ENCODE measurements at regions not wholly inside any gene's neighbourhood (a gene's known extent, or its start where the extent isn't known, plus 50 kb on each side); places are given as distances from the start of the nearest gene placed in this dataset.
"Not testable (repeated sequence)": the region's sequence is repeated elsewhere in the genome, so short reads cannot be mapped to it uniquely, and the experiment has no call there.

DNA sequence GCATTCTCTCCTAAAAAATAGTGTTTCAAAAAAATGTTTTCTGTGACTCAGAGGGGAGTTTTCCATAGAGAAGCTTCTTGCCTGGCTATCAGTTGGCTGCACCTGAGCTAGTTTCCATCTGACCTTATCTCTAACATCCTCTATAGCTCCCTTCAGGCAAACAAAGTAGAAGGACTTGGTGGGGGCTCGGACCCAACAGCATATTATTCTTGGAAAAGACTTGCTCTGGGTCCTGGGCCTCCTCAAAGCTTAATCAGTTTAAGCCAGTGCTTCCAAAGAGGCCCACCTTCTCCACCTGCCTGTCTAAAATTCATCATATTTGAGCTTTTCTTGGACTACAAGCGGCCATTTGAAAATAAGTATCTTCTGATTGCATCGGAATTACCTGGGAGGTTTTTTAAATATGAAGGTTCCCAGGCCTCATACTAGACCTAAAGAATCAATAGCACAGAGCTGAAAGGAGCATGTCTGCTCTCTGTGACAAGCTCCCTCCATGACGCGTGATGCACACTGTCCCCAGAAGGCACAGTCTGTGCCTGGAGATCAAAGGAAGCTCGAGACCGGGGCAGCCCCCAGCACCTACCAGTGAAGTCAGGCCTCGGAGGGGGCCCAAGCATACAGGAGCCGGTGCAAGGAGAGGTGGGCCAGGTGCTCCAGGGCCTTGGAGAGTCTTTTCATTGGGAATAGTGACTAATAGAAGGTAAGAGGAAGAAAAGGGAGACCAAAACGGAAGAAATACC lies 80.6 kb upstream of the HIVEP1 start:
- H3K4me1 Mint-ChIP-seq (ENCODE audit: unreplicated experiment): no peaks in the 10 kb centered on the region
- no peaks in the 10 kb centered on the region for H3K27me3 Mint-ChIP-seq (ENCODE audit: unreplicated experiment)
- no peak for DNase-seq (ENCODE audit: extremely low spot score, unreplicated experiment)
- H3K9me3 Mint-ChIP-seq (ENCODE audit: unreplicated experiment): no peaks in the 10 kb centered on the region
- no peak overlapping the region for H3K4me3 Mint-ChIP-seq (ENCODE audit: unreplicated experiment)
- H3K36me3 Mint-ChIP-seq (ENCODE audit: unreplicated experiment): no peaks in the 10 kb centered on the region
- no peak overlapping the region for H3K27ac Mint-ChIP-seq (ENCODE audit: unreplicated experiment)
- TF ChIP-seq, protein P1, sequence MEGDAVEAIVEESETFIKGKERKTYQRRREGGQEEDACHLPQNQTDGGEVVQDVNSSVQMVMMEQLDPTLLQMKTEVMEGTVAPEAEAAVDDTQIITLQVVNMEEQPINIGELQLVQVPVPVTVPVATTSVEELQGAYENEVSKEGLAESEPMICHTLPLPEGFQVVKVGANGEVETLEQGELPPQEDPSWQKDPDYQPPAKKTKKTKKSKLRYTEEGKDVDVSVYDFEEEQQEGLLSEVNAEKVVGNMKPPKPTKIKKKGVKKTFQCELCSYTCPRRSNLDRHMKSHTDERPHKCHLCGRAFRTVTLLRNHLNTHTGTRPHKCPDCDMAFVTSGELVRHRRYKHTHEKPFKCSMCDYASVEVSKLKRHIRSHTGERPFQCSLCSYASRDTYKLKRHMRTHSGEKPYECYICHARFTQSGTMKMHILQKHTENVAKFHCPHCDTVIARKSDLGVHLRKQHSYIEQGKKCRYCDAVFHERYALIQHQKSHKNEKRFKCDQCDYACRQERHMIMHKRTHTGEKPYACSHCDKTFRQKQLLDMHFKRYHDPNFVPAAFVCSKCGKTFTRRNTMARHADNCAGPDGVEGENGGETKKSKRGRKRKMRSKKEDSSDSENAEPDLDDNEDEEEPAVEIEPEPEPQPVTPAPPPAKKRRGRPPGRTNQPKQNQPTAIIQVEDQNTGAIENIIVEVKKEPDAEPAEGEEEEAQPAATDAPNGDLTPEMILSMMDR (IDR thresholded peaks at IDR 0.05): no peak

DNA sequence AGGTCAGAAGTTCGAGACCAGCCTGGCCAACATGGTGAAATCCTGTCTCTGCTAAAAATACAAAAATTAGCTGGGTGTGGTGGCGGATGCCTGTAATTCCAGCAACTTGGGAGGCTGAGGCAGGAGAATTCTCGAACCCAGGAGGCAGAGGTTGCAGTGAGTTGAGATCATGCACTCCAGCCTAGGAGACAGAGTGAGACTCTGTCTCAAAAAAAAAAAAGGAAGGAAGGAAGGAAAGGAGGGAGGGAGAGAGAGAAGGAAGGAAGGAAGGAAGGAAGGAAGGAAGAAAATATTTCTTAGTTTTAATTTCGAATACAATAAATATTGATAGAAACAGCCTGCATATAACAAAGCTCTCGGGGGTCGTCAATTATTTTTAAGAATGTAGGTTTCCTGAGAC lies 81.3 kb upstream of the HIVEP1 start:
- not testable (repeated sequence) for H3K27ac Mint-ChIP-seq (ENCODE audit: unreplicated experiment); H3K4me3 Mint-ChIP-seq (ENCODE audit: unreplicated experiment); DNase-seq (ENCODE audit: extremely low spot score, unreplicated experiment); H3K27me3 Mint-ChIP-seq (ENCODE audit: unreplicated experiment); H3K4me1 Mint-ChIP-seq (ENCODE audit: unreplicated experiment); H3K36me3 Mint-ChIP-seq (ENCODE audit: unreplicated experiment); H3K9me3 Mint-ChIP-seq (ENCODE audit: unreplicated experiment)

DNA sequence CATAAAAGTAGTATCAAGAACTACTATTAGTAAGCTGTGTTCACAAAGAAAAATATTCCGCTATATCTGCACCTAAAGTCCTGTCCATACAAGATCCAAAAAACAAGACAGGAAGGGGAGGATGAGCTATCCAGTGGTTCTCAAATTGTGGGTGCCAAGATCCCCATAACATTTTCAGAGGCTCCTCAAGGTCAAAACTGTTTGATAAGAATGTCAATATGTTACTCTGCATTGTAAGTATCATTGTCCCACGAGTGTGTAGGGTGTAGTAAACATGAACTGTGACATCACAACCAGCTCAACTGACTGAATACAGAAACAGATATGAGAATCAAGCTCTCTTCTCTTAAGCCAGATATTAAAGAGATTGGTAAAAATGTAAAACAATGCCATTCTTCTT lies 81.9 kb upstream of the HIVEP1 start:
- no peak for DNase-seq (ENCODE audit: extremely low spot score, unreplicated experiment)
- H3K4me1 Mint-ChIP-seq (ENCODE audit: unreplicated experiment): no peaks in the 10 kb centered on the region
- no peak overlapping the region for H3K27ac Mint-ChIP-seq (ENCODE audit: unreplicated experiment)
- H3K27me3 Mint-ChIP-seq (ENCODE audit: unreplicated experiment): no peaks in the 10 kb centered on the region
- TF ChIP-seq, protein P1 (IDR thresholded peaks at IDR 0.05): no peak
- H3K4me3 Mint-ChIP-seq (ENCODE audit: unreplicated experiment): no peak overlapping the region
- H3K36me3 Mint-ChIP-seq (ENCODE audit: unreplicated experiment): no peaks in the 10 kb centered on the region
- H3K9me3 Mint-ChIP-seq (ENCODE audit: unreplicated experiment): no peaks in the 10 kb centered on the region

DNA sequence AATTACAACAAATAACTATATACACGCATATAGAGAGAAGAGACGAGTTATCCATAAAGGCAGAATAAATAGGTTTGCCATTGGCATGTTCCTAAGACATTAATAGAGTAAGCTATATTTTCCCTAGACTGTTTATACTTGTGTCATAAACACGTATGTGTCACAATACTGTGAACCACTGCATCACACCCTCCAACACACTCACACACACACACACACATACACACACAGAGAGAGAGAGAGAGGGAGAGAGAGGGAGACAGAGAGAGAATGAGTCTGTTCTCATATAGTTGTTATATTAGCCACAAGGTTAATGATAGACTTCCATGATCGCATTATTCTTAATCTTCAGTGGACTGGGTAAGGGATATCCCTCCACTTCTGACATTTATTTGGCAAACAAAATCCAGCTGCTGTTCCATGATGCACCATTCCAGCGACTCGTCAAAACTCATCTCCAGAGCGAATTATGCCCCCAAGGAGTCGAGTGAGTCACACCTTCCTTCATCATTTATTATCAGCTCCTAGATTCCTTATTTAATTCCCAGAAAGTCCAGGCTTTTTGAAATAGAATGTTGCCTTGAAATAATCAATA lies 82.8 kb upstream of the HIVEP1 start:
- H3K4me1 Mint-ChIP-seq (ENCODE audit: unreplicated experiment): no peaks in the 10 kb centered on the region

DNA sequence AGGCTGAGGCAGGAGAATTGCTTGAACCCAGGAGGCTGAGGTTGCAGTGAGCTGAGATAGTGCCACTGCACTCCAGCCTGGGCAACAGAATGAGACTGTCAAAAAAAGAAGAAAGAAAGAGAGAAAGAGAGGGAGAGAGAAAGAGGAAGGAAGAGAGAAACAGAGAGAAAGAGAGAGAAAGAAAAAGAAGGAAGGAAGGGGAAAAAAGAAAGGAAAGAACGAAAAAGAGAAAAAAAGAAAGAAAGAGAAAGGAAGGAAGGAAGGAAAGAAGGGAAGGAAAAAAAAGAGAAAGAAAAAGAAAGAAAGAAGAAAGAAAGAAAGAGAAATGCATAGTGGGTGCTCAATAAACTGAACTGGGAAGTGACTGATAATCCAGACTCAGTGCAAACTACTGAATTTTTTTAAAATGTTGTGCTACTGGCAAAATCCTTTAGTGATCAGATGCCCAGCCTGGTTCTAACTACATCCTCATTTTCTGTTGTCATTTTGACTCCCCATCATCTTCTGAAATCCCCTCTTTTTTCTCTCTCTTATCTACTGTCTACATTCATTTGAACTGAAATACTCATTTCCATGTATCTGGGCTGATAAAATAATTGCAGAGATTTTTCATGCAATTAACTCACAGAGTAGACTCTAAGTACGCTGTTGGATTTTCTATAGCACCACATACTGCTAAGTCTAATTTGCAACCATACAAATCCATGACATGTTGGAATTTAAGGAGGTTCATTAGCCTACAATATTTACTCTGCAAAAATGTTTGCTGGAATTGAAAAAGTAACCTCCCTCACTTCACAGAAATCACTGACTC lies 85.3 kb upstream of the HIVEP1 start:
- H3K4me3 Mint-ChIP-seq (ENCODE audit: unreplicated experiment): no peak overlapping the region
- H3K4me1 Mint-ChIP-seq (ENCODE audit: unreplicated experiment): peaks cover 4% of the 10 kb centered on the region
- H3K9me3 Mint-ChIP-seq (ENCODE audit: unreplicated experiment): no peaks in the 10 kb centered on the region
- no peaks in the 10 kb centered on the region for H3K36me3 Mint-ChIP-seq (ENCODE audit: unreplicated experiment)
- H3K27ac Mint-ChIP-seq (ENCODE audit: unreplicated experiment): no peak overlapping the region
- no peaks in the 10 kb centered on the region for H3K27me3 Mint-ChIP-seq (ENCODE audit: unreplicated experiment)
- DNase-seq (ENCODE audit: extremely low spot score, unreplicated experiment): no peak
- TF ChIP-seq, protein P1 (IDR thresholded peaks at IDR 0.05): no peak

More for the DNA sequence above, 82.8 kb upstream of the HIVEP1 start:
- TF ChIP-seq, protein P1 (IDR thresholded peaks at IDR 0.05): no peak
- Mint-ChIP-seq H3K27me3 (ENCODE audit: unreplicated experiment) (no peaks in the 10 kb centered on the region), H3K27ac (ENCODE audit: unreplicated experiment) (no peak overlapping the region), H3K36me3 (ENCODE audit: unreplicated experiment) (no peaks in the 10 kb centered on the region), H3K4me3 (ENCODE audit: unreplicated experiment) (no peak overlapping the region), H3K9me3 (ENCODE audit: unreplicated experiment) (no peaks in the 10 kb centered on the region)
- no peak for DNase-seq (ENCODE audit: extremely low spot score, unreplicated experiment)
